Adrenal gland (tissue), 9 donors: ENCODE measurements at regions not wholly inside any gene's neighbourhood (a gene's known extent, or its start where the extent isn't known, plus 50 kb on each side); places are given as distances from the start of the nearest gene placed in this dataset.

Source experiments
- DNase-seq, 7 donors: peaks; one replicate each; pipeline ENCODE4 v3.0.0-alpha.2; 2019 to 2020
- H3K27ac ChIP-seq, 5 donors: fragments of 200-600 bp; sonication (generic) in 4 of 5; 1 replicate in 3 of 5; 2 replicates in 2 of 5; pipeline versions ENCODE4 v1.5.1 to v1.8.0; 2016 to 2020; ENCODE audit warnings: mild to moderate bottlenecking in 1 of 5
- H3K27me3 ChIP-seq: fragments of 200-600 bp; 2 replicates; pipeline ENCODE4 v1.8.0; 2021
- H3K36me3 ChIP-seq, 2 donors: fragments of 200-600 bp; replicated peaks in 1 of 2; 1 replicate in 1 of 2; 2 replicates in 1 of 2; pipeline versions ENCODE4 v1.5.1 to v1.8.0; 2018 to 2022
- H3K4me1 ChIP-seq, 2 donors: fragments of 200-600 bp; replicated peaks in 1 of 2; 1 replicate in 1 of 2; 2 replicates in 1 of 2; pipeline versions ENCODE4 v1.5.1 to v1.8.0; 2018 to 2021
- H3K4me3 ChIP-seq, 4 donors: fragments of 200-600 bp; sonication (generic) in 3 of 4; one replicate each; pipeline ENCODE4 v1.5.1; 2016 to 2018
- H3K9me3 ChIP-seq, 3 donors: fragments of 200-600 bp; sonication (generic) in 1 of 3; replicated peaks in 1 of 3; 1 replicate in 2 of 3; 2 replicates in 1 of 3; pipeline versions ENCODE4 v1.5.1 to v1.8.0; 2016 to 2021
- POLR2A ChIP-seq, 2 donors: fragments of 450-650 bp; IDR thresholded peaks; one replicate each; pipeline ENCODE4 v1.6.1; 2017; ENCODE audit warnings: antibody characterized with exemption in 2 of 2, mild to moderate bottlenecking in 2 of 2, moderate library complexity in 1 of 2
- WGBS, 4 donors: extraction: QIAGEN DNeasy Blood & Tissue Kit in 2 of 4; methylation state at CpG; one replicate each; pipeline versions ENCODE4 v1.1.5 to v1.1.7; 2013 to 2017; 5-methylcytosine and 5-hydroxymethylcytosine counted together
- intact Hi-C, 2 donors: fragments of 100-400 bp; cut with DNase I; formaldehyde crosslinking; loops; one replicate each; pipeline versions ENCODE4 v1.14.1 to v1.15.0; 2022 to 2023
- TF ChIP-seq, protein P1 (sequence below), 6 experiments: fragments of 450-650 bp in 4 of 6; fragments of 200-600 bp in 2 of 6; sonication (generic) in 1 of 6; IDR thresholded peaks; 1 replicate in 5 of 6; 2 replicates in 1 of 6; pipeline versions ENCODE4 v1.5.1 to v1.8.0; 2016 to 2021; ENCODE audit warnings: antibody characterized with exemption in 6 of 6, mild to moderate bottlenecking in 2 of 6, moderate library complexity in 1 of 6
- donor health status: healthy with polysubstance abuse.
- donor health status: Bipolar disorder and iron deficiency.
- donor health status: DM: yes; HTN: yes; CAD: no.
- donor health status: DM: no; HTN: no; CAD: no.
- donor health status: DM: no; HTN: no; CAD: no.

DNA sequence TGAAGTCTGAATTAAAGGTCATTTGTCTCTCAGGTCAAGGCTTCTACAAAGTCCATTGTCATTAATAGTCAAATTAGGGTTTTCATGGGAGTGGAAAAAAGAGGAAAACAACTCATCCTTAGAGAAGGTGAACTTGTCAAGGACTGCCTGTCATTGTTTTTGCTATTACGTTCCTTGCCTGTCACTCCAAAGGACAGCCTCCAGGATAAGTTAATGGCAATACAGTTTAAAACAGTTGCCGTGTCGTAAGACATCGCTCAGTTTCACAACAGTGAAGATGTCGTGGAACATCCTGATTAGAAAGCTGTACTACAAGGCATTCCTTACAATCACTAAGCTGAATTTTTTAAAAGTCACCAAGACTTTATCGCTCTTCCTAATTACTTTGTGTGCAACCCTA lies 466.8 kb upstream of the SMIM31 start:
- Histone ChIP-seq H3K9me3 (no peaks in the 10 kb centered on the region), H3K27ac (no peak overlapping the region), H3K4me1 (no peaks in the 10 kb centered on the region), H3K27me3 (no peaks in the 10 kb centered on the region), H3K36me3 (no peaks in the 10 kb centered on the region), H3K4me3 (no peak overlapping the region)
- no peak for DNase-seq
- no peak for TF ChIP-seq POLR2A (IDR thresholded peaks at IDR 0.05)
- TF ChIP-seq, protein P1, sequence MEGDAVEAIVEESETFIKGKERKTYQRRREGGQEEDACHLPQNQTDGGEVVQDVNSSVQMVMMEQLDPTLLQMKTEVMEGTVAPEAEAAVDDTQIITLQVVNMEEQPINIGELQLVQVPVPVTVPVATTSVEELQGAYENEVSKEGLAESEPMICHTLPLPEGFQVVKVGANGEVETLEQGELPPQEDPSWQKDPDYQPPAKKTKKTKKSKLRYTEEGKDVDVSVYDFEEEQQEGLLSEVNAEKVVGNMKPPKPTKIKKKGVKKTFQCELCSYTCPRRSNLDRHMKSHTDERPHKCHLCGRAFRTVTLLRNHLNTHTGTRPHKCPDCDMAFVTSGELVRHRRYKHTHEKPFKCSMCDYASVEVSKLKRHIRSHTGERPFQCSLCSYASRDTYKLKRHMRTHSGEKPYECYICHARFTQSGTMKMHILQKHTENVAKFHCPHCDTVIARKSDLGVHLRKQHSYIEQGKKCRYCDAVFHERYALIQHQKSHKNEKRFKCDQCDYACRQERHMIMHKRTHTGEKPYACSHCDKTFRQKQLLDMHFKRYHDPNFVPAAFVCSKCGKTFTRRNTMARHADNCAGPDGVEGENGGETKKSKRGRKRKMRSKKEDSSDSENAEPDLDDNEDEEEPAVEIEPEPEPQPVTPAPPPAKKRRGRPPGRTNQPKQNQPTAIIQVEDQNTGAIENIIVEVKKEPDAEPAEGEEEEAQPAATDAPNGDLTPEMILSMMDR (IDR thresholded peaks at IDR 0.05) = no peak
- WGBS, 4 donors = 85 to 87% (median 86%) methylated on average over 6 of the region's 6 CpGs
- intact Hi-C loops = no loop called here

DNA sequence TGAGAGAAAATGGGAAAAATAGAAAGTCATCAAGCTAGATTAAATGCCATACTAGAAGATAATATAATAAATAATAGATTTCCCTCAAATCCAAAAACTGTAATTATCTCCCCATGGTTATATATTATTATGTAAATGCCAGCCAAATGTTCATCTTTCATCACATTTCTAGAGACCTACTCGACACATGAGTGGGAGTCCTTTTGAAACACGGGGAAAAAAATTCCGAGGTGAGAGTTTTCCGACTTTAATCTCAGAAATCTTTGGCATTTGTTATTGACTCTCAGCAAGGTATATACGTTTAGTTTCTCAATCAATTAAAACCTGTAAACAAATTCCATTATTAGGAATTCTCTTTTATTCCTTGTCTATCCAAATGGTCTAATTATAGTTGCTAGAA lies 465.4 kb upstream of the SMIM31 start:
- no peaks in the 10 kb centered on the region for H3K4me1 ChIP-seq
- no peak overlapping the region for H3K4me3 ChIP-seq
- no peaks in the 10 kb centered on the region for H3K36me3 ChIP-seq
- DNase-seq = no peak
- intact Hi-C loops = no loop called here
- TF ChIP-seq, protein P1 (IDR thresholded peaks at IDR 0.05) = no peak
- no peak for TF ChIP-seq POLR2A (IDR thresholded peaks at IDR 0.05)
- H3K27ac ChIP-seq = no peak overlapping the region
- WGBS, 4 donors = 75 to 82% (median 77%) methylated on average over 5 of the region's 5 CpGs
- no peaks in the 10 kb centered on the region for H3K9me3 ChIP-seq
- H3K27me3 ChIP-seq = no peaks in the 10 kb centered on the region

DNA sequence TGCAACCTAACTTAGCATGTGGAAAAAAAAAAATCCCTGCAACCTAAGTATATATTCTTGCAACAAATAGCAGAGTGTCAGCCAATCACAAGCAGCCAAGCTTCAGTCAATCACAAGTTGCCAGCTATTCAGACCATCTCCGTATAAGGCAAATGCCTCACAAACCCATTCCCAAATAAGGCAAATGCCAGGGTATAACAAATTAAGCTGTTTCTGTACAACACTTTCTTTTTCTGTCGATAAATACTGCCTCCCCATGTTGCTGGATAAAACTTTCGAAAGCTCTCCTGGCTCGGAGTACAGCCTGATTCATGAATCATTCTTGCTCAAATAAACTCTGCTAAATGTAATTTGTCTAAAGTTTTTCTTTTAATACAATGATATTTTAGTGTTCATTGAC lies 460.7 kb upstream of the SMIM31 start:
- TF ChIP-seq POLR2A (IDR thresholded peaks at IDR 0.05) = no peak
- Histone ChIP-seq H3K9me3 (no peaks in the 10 kb centered on the region), H3K27me3 (no peaks in the 10 kb centered on the region), H3K4me1 (no peaks in the 10 kb centered on the region), H3K27ac (no peak overlapping the region), H3K4me3 (no peak overlapping the region), H3K36me3 (no peaks in the 10 kb centered on the region)
- intact Hi-C loops = no loop called here
- DNase-seq = no peak
- 59 to 79% (median 73%) methylated on average over 4 of the region's 4 CpGs for WGBS, 4 donors

DNA sequence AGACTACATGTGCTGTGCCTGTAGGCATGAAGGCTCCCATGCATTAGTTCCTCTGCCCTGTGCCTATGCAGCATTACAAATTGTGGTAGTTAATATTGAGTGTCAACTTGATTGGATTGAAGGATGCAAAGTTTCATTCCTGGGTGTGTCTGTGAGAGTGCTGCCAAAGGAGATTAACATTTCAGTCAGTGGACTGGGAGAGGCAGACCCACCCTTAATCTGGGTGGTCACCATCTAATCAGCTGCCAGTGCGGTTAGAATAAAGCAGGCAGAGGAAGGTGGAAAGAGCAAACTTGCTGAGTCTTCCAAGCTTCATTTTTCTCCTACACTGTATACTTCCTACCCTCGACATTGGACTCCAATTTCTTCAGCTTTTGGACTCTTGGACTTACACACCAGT lies 460.2 kb upstream of the SMIM31 start:
- no peaks in the 10 kb centered on the region for H3K9me3 ChIP-seq
- WGBS, 4 donors = 72 to 88% (median 82%) methylated on average over 2 of the region's 2 CpGs
- H3K4me3 ChIP-seq = no peak overlapping the region
- no peaks in the 10 kb centered on the region for H3K4me1 ChIP-seq
- TF ChIP-seq, protein P1 (IDR thresholded peaks at IDR 0.05) = no peak
- TF ChIP-seq POLR2A (IDR thresholded peaks at IDR 0.05) = no peak
- H3K27me3 ChIP-seq = no peaks in the 10 kb centered on the region
- intact Hi-C loops = no loop called here
- DNase-seq = no peak
- H3K36me3 ChIP-seq = no peaks in the 10 kb centered on the region
- no peak overlapping the region for H3K27ac ChIP-seq

DNA sequence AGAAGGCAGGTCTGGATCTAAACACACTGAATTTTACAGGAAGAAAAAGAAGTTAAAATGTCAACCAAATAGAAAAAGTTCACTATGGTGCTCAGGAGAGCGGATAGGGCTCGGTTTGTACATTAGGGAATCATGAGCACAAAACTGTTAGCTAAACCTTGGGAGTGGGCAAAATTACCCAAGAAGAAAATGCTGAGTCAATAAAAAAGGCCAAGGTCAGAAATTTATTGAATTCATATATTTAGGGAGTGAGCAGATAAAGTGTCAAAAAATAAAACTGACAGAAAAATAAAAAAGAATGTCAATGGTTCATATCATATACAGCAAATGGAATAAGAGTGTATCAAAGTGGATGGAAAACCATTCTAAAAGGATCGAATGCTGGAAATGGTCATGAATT lies 452.5 kb upstream of the SMIM31 start:
- Histone ChIP-seq H3K4me3 (no peak overlapping the region), H3K9me3 (no peaks in the 10 kb centered on the region), H3K36me3 (no peaks in the 10 kb centered on the region), H3K27ac (no peak overlapping the region), H3K4me1 (no peaks in the 10 kb centered on the region), H3K27me3 (no peaks in the 10 kb centered on the region)
- 82 to 88% (median 85%) methylated on average over 3 of the region's 3 CpGs for WGBS, 4 donors
- no peak for DNase-seq
- intact Hi-C loops = no loop called here
- TF ChIP-seq, protein P1 (IDR thresholded peaks at IDR 0.05) = no peak
- no peak for TF ChIP-seq POLR2A (IDR thresholded peaks at IDR 0.05)
